Testis (tissue), 2 donors: ENCODE measurements at regions not wholly inside any gene's neighbourhood (a gene's known extent, or its start where the extent isn't known, plus 50 kb on each side); places are given as distances from the start of the nearest gene placed in this dataset.
A peak's percentile ranks its signal among the peaks of the same experiment; 100 is the strongest.

ENCODE experiments used
- DNase-seq: peaks from one replicate; pipeline ENCODE4 v3.0.0-alpha.2; 2019
- H3K27ac ChIP-seq, 2 donors: fragments of 200-600 bp; sonication (generic); one replicate each; pipeline ENCODE4 v1.5.1; 2019
- H3K27me3 ChIP-seq: fragments of 200-600 bp; sonication (generic); one replicate; pipeline ENCODE4 v1.5.1; 2019
- H3K36me3 ChIP-seq: fragments of 200-600 bp; sonication (generic); one replicate; pipeline ENCODE4 v1.5.1; 2017; ENCODE audit warnings: low read depth; ENCODE audit errors: missing control alignments
- H3K4me1 ChIP-seq: fragments of 200-600 bp; sonication (generic); one replicate; pipeline ENCODE4 v1.5.1; 2019
- H3K4me3 ChIP-seq, 2 donors: fragments of 200-600 bp; sonication (generic); one replicate each; pipeline ENCODE4 v1.5.1; 2017 to 2019
- H3K9me3 ChIP-seq: fragments of 200-600 bp; sonication (generic); one replicate; pipeline ENCODE4 v1.5.1; 2017
- POLR2A ChIP-seq: fragments of 450-650 bp; IDR thresholded peaks from one replicate; pipeline ENCODE4 v1.6.1; 2017; ENCODE audit warnings: antibody characterized with exemption, mild to moderate bottlenecking, moderate library complexity
- WGBS, 2 donors: methylation state at CpG; one replicate each; pipeline ENCODE4 v1.1.5; 2018; 5-methylcytosine and 5-hydroxymethylcytosine counted together
- intact Hi-C: fragments of 100-400 bp; cut with DNase I; formaldehyde crosslinking; loops from one replicate; pipeline ENCODE4 v1.15.1; 2023; ENCODE audit warnings: low total_unique reads
- TF ChIP-seq, protein P1 (sequence below), 3 experiments: fragments of 450-650 bp in 2 of 3; fragments of 200-600 bp in 1 of 3; sonication (generic) in 1 of 3; IDR thresholded peaks; one replicate each; pipeline ENCODE4 v1.5.1; 2016 to 2019; ENCODE audit warnings: antibody characterized with exemption in 3 of 3, mild to moderate bottlenecking in 2 of 3, moderate library complexity in 1 of 3

DNA sequence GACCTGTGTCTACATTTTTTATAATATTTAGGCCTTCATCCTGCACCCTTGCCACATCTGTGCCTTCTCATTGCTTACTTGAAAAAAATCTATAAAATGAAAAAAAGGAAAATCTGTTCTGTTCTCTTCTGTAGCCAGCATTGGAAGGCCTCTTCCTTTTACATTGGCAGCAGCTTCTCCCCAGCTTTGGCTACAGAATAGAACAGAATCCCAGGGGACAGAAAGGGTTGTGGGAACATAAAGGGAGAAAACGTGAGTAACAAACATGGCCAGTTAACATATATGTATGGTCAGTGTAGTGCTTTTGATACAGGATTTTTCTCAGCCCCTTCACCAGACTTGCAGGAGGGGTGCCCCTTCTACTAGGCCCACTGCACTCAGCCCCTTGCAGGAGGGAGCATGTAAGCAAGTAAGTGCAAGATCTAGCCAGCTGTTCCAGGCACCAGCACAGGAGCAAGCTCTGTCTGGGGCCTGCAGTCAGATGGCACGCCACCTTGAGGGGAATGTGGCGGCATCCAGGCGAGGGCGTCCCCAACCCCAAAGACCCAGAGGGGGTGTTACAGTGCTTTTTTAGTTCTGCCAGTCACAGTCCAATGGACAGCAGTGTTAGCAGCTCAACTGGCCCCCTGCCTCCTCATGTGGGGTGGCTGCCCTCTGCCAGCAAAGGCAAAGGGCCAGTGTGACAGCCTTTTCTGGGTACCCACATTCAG, 330.5 kb upstream of the ZNF462 start:
- no peaks in the 10 kb centered on the region for H3K9me3 ChIP-seq
- intact Hi-C loops = no loop called here
- no peak for DNase-seq
- no peak for TF ChIP-seq POLR2A
- TF ChIP-seq, protein P1, sequence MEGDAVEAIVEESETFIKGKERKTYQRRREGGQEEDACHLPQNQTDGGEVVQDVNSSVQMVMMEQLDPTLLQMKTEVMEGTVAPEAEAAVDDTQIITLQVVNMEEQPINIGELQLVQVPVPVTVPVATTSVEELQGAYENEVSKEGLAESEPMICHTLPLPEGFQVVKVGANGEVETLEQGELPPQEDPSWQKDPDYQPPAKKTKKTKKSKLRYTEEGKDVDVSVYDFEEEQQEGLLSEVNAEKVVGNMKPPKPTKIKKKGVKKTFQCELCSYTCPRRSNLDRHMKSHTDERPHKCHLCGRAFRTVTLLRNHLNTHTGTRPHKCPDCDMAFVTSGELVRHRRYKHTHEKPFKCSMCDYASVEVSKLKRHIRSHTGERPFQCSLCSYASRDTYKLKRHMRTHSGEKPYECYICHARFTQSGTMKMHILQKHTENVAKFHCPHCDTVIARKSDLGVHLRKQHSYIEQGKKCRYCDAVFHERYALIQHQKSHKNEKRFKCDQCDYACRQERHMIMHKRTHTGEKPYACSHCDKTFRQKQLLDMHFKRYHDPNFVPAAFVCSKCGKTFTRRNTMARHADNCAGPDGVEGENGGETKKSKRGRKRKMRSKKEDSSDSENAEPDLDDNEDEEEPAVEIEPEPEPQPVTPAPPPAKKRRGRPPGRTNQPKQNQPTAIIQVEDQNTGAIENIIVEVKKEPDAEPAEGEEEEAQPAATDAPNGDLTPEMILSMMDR (IDR thresholded peaks at IDR 0.05) = no peak
- no peak overlapping the region for H3K27ac ChIP-seq
- H3K27me3 ChIP-seq = no peaks in the 10 kb centered on the region
- 71 to 92% methylated on average over 2 to 5 of the region's 5 CpGs for WGBS, 2 donors
- no peak overlapping the region for H3K4me3 ChIP-seq
- peaks cover 9% of the 10 kb centered on the region for H3K4me1 ChIP-seq
- H3K36me3 ChIP-seq = no peaks in the 10 kb centered on the region

DNA sequence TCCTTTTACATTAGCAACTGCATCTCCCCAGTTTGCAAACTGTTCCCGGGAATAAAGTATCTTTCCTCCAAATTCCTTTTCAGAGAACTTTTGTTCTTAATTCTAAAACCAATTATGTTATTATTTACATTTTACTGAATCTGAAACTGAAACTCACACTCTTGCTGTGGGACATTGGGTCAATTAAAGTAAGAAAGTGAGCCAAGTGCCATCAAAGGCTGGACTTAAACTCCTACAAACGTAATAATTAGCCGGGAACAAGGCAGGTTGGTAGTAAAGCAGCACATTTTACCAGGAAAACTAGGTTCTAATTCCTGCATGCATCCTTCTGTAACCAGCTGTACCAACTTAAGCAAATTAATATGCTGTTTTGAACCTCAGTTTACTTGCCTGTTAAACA, 328.2 kb upstream of the ZNF462 start:
- Histone ChIP-seq H3K36me3 (no peaks in the 10 kb centered on the region), H3K27me3 (no peaks in the 10 kb centered on the region), H3K9me3 (no peaks in the 10 kb centered on the region), H3K4me1 (peaks cover 9% of the 10 kb centered on the region), H3K27ac (no peak overlapping the region), H3K4me3 (no peak overlapping the region)
- intact Hi-C loops = no loop called here
- TF ChIP-seq, protein P1 (IDR thresholded peaks at IDR 0.05) = no peak
- TF ChIP-seq POLR2A = no peak
- 18 to 24% methylated on average over 3 of the region's 3 CpGs for WGBS, 2 donors
- no peak for DNase-seq

DNA sequence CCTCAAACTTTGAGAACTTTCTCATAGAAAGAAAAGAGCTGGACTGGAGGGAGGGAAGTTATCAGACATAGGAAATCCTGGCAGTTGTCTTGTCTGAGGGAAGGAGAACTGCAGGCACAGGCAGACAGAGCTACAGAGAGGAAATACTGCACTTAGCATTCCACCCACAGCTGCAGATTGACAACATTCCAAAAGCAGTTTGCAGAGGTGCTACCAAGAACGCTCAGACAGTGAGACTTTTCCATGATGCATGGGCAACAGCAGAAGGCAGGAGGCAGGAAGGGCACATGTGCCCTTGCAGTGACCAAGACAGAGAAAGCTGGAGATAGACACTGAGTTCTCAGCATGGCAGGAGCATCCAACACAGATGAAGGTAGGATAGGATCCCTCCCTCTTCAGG, 327.5 kb upstream of the ZNF462 start:
- Histone ChIP-seq H3K27me3 (no peaks in the 10 kb centered on the region), H3K36me3 (no peaks in the 10 kb centered on the region), H3K4me1 (peaks cover 9% of the 10 kb centered on the region), H3K9me3 (no peaks in the 10 kb centered on the region), H3K4me3 (no peak overlapping the region), H3K27ac (peak overlapping the region in 1 of 2 donors; percentile 44)
- intact Hi-C loops = no loop called here
- peak; percentile 20 for DNase-seq
- 0 to 11% methylated on average over 1 of the region's 1 CpG for WGBS, 2 donors
- TF ChIP-seq, protein P1 (IDR thresholded peaks at IDR 0.05) = no peak
- TF ChIP-seq POLR2A = no peak

DNA sequence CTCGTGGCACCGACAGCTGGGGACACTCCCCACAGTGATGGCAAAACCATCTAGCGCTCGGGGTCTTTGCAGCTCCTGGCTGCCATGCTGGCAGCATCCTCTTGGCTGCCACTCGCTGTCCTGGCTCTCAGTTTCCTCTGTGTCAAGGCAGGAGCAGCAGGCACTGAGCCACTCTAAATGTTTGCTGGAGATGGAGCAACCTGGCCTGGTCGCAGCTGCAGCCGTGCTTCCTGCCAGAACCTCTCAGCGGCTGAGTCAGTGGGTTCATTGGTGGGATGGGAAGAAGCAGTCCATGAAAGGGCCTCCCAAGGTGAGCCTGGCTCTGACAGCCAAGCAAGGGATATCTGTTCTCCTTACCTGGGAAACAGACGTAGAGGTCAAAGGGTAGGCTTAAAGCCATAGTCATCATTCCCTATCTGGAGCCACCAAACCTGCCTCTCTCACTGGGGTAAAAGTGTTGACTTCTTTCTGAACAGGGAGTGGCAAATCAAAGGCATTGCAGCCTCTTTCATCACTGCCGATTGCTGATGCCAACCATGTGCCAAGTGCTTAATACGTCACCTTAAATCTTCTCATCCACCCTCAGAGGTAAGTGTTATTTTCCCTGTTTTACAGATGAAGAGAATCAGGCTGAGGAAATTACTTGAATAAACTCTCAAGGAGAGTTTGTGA, 304.8 kb upstream of the ZNF462 start:
- Histone ChIP-seq H3K9me3 (no peaks in the 10 kb centered on the region), H3K4me1 (no peaks in the 10 kb centered on the region), H3K4me3 (no peak overlapping the region), H3K27ac (no peak overlapping the region), H3K36me3 (no peaks in the 10 kb centered on the region), H3K27me3 (no peaks in the 10 kb centered on the region)
- no peak for TF ChIP-seq POLR2A
- TF ChIP-seq, protein P1 (IDR thresholded peaks at IDR 0.05) = no peak
- intact Hi-C loops = no loop called here
- no peak for DNase-seq
- WGBS, 2 donors = 88 to 92% methylated on average over 6 to 11 of the region's 11 CpGs
